SK-N-SH treated with all-trans-retinoic acid at 6 μM for 48 hours (cell line): ENCODE measurements at regions not wholly inside any gene's neighbourhood (a gene's known extent, or its start where the extent isn't known, plus 50 kb on each side); places are given as distances from the start of the nearest gene placed in this dataset.

Experiments used
- ATAC-seq: fragments of 200-7000 bp; cut with Tn5 transposase; 3 replicates; pipeline ENCODE4 v1.9.1; 2020; ENCODE audit warnings: mild to moderate bottlenecking, moderate library complexity
- ARNTL ChIP-seq: fragments of 450-650 bp; formaldehyde crosslinking; IDR thresholded peaks from 2 replicates; pipeline ENCODE4 v1.5.0; 2020; ENCODE audit warnings: low read depth, mild to moderate bottlenecking, moderate library complexity, borderline replicate concordance
- BACH2 ChIP-seq: fragments of 250-450 bp; sonication (Bioruptor Pico); IDR thresholded peaks from 2 replicates; pipeline ENCODE4 v1.9.0; 2021; ENCODE audit warnings: mild to moderate bottlenecking, borderline replicate concordance
- CSDC2 ChIP-seq: fragments of 250-450 bp; sonication (Bioruptor Pico); IDR thresholded peaks from 2 replicates; pipeline ENCODE4 v1.5.0; 2020; ENCODE audit warnings: mild to moderate bottlenecking, moderate library complexity
- ESRRG ChIP-seq: fragments of 250-450 bp; sonication (Bioruptor Pico); IDR thresholded peaks from 2 replicates; pipeline ENCODE4 v1.6.1; 2021; ENCODE audit warnings: mild to moderate bottlenecking
- GLIS3 ChIP-seq: fragments of 250-450 bp; sonication (Bioruptor Pico); IDR thresholded peaks from 2 replicates; pipeline ENCODE4 v1.5.0; 2020; ENCODE audit warnings: mild to moderate bottlenecking, moderate library complexity
- ISL1 ChIP-seq: fragments of 250-450 bp; sonication (Bioruptor Pico); IDR thresholded peaks from 2 replicates; pipeline ENCODE4 v2.1.2; 2022; ENCODE audit warnings: mild to moderate bottlenecking, moderate library complexity
- PPARA ChIP-seq: fragments of 250-450 bp; sonication (Bioruptor Pico); IDR thresholded peaks from 2 replicates; pipeline ENCODE4 v1.5.0; 2020; ENCODE audit warnings: mild to moderate bottlenecking, borderline replicate concordance
- RARB ChIP-seq: fragments of 250-450 bp; sonication (Bioruptor Pico); IDR thresholded peaks from 2 replicates; pipeline ENCODE4 v1.8.0; 2021; ENCODE audit warnings: mild to moderate bottlenecking, moderate library complexity
- SNAI2 ChIP-seq: fragments of 250-450 bp; sonication (Bioruptor Pico); IDR thresholded peaks from 2 replicates; pipeline ENCODE4 v1.5.0; 2020; ENCODE audit warnings: mild to moderate bottlenecking, moderate library complexity
- TOX ChIP-seq: fragments of 250-450 bp; sonication (Bioruptor Pico); IDR thresholded peaks from 2 replicates; pipeline ENCODE4 v1.8.0; 2021; ENCODE audit warnings: mild to moderate bottlenecking, moderate library complexity, borderline replicate concordance
- ZC3H10 ChIP-seq: fragments of 250-450 bp; sonication (Bioruptor Pico); IDR thresholded peaks from 2 replicates; pipeline ENCODE4 v1.5.1; 2021; ENCODE audit warnings: mild to moderate bottlenecking, moderate library complexity
- ZFP3 ChIP-seq: fragments of 250-450 bp; sonication (Bioruptor Pico); IDR thresholded peaks from 2 replicates; pipeline ENCODE4 v1.5.0; 2020; ENCODE audit warnings: mild to moderate bottlenecking, moderate library complexity
- ZFP30 ChIP-seq: fragments of 450-650 bp; formaldehyde crosslinking; IDR thresholded peaks from 2 replicates; pipeline ENCODE4 v1.5.0; 2022; ENCODE audit warnings: mild to moderate bottlenecking, moderate library complexity
- ZNF70 ChIP-seq: fragments of 450-650 bp; formaldehyde crosslinking; IDR thresholded peaks from 2 replicates; pipeline ENCODE4 v1.5.0; 2020; ENCODE audit warnings: mild to moderate bottlenecking, moderate library complexity
- TF ChIP-seq, protein P1 (sequence below): fragments of 250-450 bp; sonication (Bioruptor Pico); IDR thresholded peaks from 2 replicates; pipeline ENCODE4 v1.8.0; 2021; ENCODE audit warnings: low read depth, mild to moderate bottlenecking, moderate library complexity, borderline replicate concordance
- TF ChIP-seq, protein P2 (sequence below): fragments of 250-450 bp; sonication (Bioruptor Pico); IDR thresholded peaks from 2 replicates; pipeline ENCODE4 v1.8.0; 2020; ENCODE audit warnings: mild to moderate bottlenecking, moderate library complexity, borderline replicate concordance
- TF ChIP-seq, protein P3 (sequence below): fragments of 250-450 bp; sonication (Bioruptor Pico); IDR thresholded peaks from 2 replicates; pipeline ENCODE4 v1.5.1; 2020; ENCODE audit warnings: low read depth, mild to moderate bottlenecking, moderate library complexity
- TF ChIP-seq, protein P4 (sequence below): fragments of 250-450 bp; sonication (Bioruptor Pico); IDR thresholded peaks from 2 replicates; pipeline ENCODE4 v1.5.1; 2021; ENCODE audit warnings: mild to moderate bottlenecking, moderate library complexity
- TF ChIP-seq, protein P5 (sequence below): fragments of 250-450 bp; sonication (Bioruptor Pico); IDR thresholded peaks from 2 replicates; pipeline ENCODE4 v1.5.0; 2020; ENCODE audit warnings: mild to moderate bottlenecking, moderate library complexity

DNA sequence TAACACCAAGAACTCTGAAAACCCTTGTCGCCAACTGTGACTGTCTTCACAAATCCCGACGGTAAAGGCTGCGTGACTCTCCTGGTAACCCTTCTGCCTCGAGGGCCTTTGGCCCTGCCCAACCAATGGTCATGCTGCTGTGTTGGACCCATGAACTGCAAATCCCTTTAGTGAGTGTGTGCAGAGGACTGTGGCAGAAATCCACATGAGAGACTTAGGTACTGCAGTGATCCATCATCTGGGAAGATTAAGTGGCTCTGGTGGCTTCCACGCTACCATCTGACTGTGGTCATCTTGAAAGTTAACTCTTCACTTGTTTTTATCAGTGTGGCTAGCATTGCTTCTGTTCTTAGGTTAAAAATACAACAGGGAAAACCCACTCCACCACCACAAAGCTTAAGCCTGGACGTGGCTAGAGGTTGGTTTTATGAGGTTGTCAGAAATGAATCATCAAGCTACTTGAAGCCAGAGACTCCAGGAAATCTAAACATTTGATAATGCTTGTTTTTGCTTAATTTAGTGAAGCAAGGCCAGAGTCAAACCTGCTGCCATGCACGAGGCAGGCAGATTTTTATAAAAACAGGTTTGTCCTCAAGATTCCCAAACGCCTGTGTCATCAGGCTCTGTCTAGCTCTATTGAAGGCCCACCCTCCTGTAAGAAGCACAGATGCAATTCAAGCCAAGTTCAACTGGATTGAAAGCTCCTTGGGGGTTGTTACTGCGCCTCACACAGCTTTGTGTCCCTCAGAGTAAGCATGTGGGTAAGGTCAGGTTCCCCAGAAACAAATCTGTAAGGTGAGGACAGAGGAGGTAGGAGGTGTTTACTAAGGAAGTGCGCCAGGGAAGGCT is 52.7 kb upstream of the ERCC6L2 start:
- TF ChIP-seq RARB (CRISPR knock-in tag): no peak
- TF ChIP-seq SNAI2 (CRISPR knock-in tag): no peak
- no peak for TF ChIP-seq ZFP30 (CRISPR knock-in tag)
- no peak for TF ChIP-seq GLIS3 (CRISPR knock-in tag)
- TF ChIP-seq ISL1 (CRISPR knock-in tag): no peak
- TF ChIP-seq ESRRG (CRISPR knock-in tag): no peak
- TF ChIP-seq ZFP3 (CRISPR knock-in tag): no peak
- TF ChIP-seq, protein P1, sequence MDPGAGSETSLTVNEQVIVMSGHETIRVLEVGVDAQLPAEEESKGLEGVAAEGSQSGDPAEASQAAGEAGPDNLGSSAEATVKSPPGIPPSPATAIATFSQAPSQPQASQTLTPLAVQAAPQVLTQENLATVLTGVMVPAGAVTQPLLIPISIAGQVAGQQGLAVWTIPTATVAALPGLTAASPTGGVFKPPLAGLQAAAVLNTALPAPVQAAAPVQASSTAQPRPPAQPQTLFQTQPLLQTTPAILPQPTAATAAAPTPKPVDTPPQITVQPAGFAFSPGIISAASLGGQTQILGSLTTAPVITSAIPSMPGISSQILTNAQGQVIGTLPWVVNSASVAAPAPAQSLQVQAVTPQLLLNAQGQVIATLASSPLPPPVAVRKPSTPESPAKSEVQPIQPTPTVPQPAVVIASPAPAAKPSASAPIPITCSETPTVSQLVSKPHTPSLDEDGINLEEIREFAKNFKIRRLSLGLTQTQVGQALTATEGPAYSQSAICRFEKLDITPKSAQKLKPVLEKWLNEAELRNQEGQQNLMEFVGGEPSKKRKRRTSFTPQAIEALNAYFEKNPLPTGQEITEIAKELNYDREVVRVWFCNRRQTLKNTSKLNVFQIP (CRISPR knock-in tag): no peak
- no peak for TF ChIP-seq BACH2 (CRISPR knock-in tag)
- TF ChIP-seq, protein P2, sequence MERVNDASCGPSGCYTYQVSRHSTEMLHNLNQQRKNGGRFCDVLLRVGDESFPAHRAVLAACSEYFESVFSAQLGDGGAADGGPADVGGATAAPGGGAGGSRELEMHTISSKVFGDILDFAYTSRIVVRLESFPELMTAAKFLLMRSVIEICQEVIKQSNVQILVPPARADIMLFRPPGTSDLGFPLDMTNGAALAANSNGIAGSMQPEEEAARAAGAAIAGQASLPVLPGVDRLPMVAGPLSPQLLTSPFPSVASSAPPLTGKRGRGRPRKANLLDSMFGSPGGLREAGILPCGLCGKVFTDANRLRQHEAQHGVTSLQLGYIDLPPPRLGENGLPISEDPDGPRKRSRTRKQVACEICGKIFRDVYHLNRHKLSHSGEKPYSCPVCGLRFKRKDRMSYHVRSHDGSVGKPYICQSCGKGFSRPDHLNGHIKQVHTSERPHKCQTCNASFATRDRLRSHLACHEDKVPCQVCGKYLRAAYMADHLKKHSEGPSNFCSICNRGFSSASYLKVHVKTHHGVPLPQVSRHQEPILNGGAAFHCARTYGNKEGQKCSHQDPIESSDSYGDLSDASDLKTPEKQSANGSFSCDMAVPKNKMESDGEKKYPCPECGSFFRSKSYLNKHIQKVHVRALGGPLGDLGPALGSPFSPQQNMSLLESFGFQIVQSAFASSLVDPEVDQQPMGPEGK (CRISPR knock-in tag): no peak
- TF ChIP-seq, protein P3, sequence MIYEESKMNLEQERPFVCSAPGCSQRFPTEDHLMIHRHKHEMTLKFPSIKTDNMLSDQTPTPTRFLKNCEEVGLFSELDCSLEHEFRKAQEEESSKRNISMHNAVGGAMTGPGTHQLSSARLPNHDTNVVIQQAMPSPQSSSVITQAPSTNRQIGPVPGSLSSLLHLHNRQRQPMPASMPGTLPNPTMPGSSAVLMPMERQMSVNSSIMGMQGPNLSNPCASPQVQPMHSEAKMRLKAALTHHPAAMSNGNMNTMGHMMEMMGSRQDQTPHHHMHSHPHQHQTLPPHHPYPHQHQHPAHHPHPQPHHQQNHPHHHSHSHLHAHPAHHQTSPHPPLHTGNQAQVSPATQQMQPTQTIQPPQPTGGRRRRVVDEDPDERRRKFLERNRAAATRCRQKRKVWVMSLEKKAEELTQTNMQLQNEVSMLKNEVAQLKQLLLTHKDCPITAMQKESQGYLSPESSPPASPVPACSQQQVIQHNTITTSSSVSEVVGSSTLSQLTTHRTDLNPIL (CRISPR knock-in tag): no peak
- TF ChIP-seq CSDC2 (CRISPR knock-in tag): no peak
- TF ChIP-seq ARNTL (CRISPR knock-in tag): no peak
- TF ChIP-seq PPARA (CRISPR knock-in tag): no peak
- no peak for TF ChIP-seq ZNF70 (CRISPR knock-in tag)
- ATAC-seq: peak; percentile 67

DNA sequence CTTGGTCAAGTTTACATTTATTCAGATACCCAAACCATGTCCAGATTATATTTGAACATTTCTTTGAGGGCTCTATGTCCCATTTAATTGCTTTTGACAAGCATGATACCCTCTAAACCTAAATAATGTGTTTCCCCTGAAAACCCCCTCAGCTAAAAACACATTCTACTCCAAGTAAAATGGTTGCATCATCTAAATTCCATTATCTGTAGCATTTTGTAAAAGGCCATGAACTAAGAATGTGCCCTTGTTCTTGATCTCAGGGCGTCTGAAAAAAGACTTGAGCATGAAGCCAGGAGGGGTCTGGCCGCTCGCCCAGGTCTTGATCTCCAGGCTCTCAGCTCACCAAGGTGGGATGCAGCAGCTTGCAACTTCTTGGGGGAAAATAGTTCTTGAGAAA is 53.5 kb upstream of the ERCC6L2 start:
- no peak for TF ChIP-seq ISL1 (CRISPR knock-in tag)
- TF ChIP-seq BACH2 (CRISPR knock-in tag): no peak
- TF ChIP-seq, protein P2 (CRISPR knock-in tag): no peak
- no peak for TF ChIP-seq RARB (CRISPR knock-in tag)
- TF ChIP-seq, all 23 proteins: peak for 0
- no peak for ATAC-seq

DNA sequence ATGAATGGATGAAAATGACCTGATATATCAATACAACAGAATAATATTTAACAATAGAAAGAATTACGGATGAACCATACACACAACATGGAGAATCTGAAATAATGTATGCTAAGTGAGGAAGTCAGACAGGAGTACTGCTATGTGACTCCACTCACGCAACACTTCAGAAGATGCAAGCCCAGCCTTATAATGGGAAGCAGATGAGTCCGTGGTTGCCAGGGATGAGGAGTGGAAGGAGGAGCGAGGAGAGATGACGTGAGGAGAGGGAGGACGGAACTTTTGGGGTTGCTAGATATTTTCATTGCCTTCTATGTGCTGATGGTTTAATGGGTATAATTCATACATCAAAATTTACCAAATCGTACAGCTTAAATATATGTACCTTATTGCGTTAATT is 55.4 kb upstream of the ERCC6L2 start:
- ATAC-seq: no peak
- TF ChIP-seq ZFP30 (CRISPR knock-in tag): no peak

DNA sequence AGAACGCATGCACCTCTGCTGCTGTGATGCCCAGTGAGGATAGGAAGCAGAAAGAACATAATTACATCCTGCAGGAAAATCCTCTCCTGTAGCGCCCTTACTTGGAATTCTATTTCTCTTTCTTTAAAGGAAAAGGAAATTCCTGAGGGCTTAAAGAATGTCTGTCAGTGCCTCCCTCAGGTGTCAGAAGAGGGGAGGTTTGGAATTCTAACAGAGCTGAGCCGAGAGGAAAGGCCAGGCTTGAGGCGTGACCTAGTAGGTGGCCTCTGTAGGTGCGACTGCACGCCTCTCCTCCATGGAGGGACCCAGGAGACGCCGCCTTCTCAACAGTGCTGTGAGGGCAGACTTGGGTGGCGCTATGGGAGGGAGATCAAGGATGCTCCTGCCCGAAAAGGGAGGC is 55.9 kb upstream of the ERCC6L2 start:
- ATAC-seq: no peak
- TF ChIP-seq TOX (CRISPR knock-in tag): no peak
- TF ChIP-seq ISL1 (CRISPR knock-in tag): no peak
- no peak for TF ChIP-seq ZC3H10 (CRISPR knock-in tag)
- TF ChIP-seq, protein P4, sequence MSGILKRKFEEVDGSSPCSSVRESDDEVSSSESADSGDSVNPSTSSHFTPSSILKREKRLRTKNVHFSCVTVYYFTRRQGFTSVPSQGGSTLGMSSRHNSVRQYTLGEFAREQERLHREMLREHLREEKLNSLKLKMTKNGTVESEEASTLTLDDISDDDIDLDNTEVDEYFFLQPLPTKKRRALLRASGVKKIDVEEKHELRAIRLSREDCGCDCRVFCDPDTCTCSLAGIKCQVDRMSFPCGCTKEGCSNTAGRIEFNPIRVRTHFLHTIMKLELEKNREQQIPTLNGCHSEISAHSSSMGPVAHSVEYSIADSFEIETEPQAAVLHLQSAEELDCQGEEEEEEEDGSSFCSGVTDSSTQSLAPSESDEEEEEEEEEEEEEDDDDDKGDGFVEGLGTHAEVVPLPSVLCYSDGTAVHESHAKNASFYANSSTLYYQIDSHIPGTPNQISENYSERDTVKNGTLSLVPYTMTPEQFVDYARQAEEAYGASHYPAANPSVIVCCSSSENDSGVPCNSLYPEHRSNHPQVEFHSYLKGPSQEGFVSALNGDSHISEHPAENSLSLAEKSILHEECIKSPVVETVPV: no peak
- no peak for TF ChIP-seq PPARA (CRISPR knock-in tag)
- TF ChIP-seq ZNF70 (CRISPR knock-in tag): no peak
- no peak for TF ChIP-seq BACH2 (CRISPR knock-in tag)
- TF ChIP-seq, protein P5, sequence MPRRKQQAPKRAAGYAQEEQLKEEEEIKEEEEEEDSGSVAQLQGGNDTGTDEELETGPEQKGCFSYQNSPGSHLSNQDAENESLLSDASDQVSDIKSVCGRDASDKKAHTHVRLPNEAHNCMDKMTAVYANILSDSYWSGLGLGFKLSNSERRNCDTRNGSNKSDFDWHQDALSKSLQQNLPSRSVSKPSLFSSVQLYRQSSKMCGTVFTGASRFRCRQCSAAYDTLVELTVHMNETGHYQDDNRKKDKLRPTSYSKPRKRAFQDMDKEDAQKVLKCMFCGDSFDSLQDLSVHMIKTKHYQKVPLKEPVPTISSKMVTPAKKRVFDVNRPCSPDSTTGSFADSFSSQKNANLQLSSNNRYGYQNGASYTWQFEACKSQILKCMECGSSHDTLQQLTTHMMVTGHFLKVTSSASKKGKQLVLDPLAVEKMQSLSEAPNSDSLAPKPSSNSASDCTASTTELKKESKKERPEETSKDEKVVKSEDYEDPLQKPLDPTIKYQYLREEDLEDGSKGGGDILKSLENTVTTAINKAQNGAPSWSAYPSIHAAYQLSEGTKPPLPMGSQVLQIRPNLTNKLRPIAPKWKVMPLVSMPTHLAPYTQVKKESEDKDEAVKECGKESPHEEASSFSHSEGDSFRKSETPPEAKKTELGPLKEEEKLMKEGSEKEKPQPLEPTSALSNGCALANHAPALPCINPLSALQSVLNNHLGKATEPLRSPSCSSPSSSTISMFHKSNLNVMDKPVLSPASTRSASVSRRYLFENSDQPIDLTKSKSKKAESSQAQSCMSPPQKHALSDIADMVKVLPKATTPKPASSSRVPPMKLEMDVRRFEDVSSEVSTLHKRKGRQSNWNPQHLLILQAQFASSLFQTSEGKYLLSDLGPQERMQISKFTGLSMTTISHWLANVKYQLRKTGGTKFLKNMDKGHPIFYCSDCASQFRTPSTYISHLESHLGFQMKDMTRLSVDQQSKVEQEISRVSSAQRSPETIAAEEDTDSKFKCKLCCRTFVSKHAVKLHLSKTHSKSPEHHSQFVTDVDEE (CRISPR knock-in tag): no peak
- TF ChIP-seq, protein P3 (CRISPR knock-in tag): no peak
- TF ChIP-seq, protein P2 (CRISPR knock-in tag): no peak
- no peak for TF ChIP-seq ESRRG (CRISPR knock-in tag)
